AG09319 (cell line): ENCODE measurements at regions not wholly inside any gene's neighbourhood (a gene's known extent, or its start where the extent isn't known, plus 50 kb on each side); places are given as distances from the start of the nearest gene placed in this dataset.

Source experiments
- DNase-seq: peaks from one replicate; pipeline ENCODE4 v3.0.0-alpha.2; 2010; ENCODE audit warnings: low read depth; ENCODE audit errors: extremely low read depth
- CTCF ChIP-seq: IDR thresholded peaks from 2 replicates; pipeline ENCODE4 v1.5.1; 2011; ENCODE audit warnings: low read depth, mild to moderate bottlenecking, inconsistent platforms, low read length, moderate library complexity

DNA sequence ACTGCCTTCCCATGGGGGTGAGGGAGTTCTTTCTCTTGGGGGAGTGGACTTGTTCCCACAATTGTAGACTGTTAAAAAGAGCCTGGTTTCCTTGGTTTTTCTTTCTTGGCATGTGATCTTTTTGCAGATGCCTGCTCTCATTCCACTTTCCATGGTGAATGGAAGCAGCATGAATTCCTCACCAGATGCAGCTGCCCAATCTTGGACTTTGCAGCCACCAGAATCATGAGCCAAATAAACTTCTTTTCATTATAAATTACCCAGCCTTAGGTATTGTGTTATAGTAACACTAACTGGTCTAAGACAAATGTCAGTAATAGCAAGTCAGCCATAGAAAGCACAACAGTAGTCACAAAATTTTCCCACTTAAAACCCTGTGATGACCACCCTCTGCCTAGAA lies 260.5 kb upstream of the THBS1 start:
- no peak for DNase-seq
- TF ChIP-seq CTCF: no peak

DNA sequence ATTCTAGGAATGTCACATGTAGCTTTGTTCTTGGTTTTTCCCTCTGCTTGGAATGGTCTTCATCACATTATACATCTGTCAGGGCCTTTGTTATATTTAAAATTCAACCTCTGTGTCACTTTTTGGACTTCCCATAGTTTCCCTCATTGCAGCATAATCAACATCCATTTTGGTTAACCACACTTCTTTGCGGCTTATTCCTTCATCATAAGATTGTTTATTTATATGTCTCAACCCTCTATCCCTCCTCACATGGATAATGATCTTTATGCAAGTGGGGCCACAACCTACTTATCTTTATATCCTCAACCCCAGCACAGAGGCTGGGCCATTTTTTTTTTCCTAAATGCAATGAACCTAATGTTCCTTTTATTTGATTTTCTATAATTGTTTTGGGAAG lies 260.0 kb upstream of the THBS1 start:
- no peak for DNase-seq
- no peak for TF ChIP-seq CTCF

- no peak for DNase-seq
- no peak for TF ChIP-seq CTCF
Measured at GRCh38 chr15:39321977-39322376, 258.9 kb upstream of the THBS1 start.

- no peak for TF ChIP-seq CTCF
- DNase-seq: no peak
Measured at GRCh38 chr15:39323157-39323556, 257.7 kb upstream of the THBS1 start.

DNA sequence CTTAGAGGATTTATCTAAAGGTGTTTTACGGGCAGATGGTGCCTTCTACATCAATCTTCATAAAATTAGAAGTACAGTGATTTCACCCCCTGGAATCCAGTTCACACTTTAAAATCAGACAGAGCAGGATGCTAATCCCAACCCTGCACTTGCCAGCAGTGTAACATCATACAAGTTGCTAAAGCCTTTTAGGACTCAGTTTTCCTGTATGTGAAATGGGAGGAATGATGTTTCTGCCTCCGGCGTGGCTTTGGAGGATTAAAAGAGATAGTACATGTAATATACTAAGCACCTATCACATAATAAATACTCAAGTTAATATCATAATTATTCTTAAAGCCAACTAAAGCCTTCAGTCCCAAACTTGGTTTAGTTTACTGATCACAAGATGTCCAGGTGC lies 257.2 kb upstream of the THBS1 start:
- no peak for TF ChIP-seq CTCF
- no peak for DNase-seq

DNA sequence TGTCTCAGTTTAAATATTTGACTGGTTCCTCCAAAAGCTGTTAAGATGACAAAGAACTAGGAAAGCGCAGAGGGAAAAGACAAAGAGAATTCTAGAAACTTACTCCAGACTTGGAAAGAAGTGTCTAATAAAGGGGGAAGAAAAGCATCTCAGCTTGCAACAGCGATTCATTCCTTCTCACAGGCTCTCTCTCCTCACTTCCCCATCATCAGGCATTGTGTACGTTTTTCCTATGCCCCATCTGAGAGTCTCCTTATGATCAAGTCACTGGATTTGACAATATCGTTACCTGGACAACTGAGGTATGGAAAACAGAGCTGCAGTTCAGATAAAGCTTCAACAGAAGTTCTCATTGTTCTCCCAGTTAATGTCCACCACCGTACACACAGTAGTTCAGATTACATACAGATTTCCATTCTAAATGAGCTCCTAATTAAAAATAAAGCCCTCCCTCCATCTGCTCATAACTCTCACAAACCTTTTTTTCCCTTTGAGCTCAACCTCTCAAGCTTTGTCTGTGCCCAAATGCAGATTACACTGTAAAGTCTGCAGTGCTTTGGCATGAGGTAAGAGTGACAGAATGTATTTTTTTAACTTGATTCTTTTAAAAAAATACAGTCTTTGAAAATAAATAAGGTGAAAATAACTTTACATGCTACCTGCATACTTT lies 254.4 kb upstream of the THBS1 start:
- DNase-seq: no peak
- no peak for TF ChIP-seq CTCF

GRCh38 chr15:39327005-39327730 lies 253.7 kb upstream of the THBS1 start:
- no peak for TF ChIP-seq CTCF
- DNase-seq: no peak
